CD8-positive, alpha-beta memory T cell (primary cell): ENCODE measurements at regions not wholly inside any gene's neighbourhood (a gene's known extent, or its start where the extent isn't known, plus 50 kb on each side); places are given as distances from the start of the nearest gene placed in this dataset.

Experiments used
- CTCF ChIA-PET: fragments of 350-600 bp; sonication (Branson Sonifier 250); formaldehyde crosslinking; loops from one replicate; lab custom pipeline; 2021; ENCODE audit warnings: antibody characterized with exemption; lab: Charles Lee
- POLR2A ChIA-PET: fragments of 350-600 bp; sonication (Branson Sonifier 250); formaldehyde crosslinking; loops from one replicate; lab custom pipeline; 2021; ENCODE audit warnings: antibody characterized with exemption; lab: Charles Lee
- DNase-seq, 5 donors: peaks; one replicate each; pipeline versions ENCODE4 v3.0.0 to v3.0.0-alpha.2; 2020 to 2022; ENCODE audit warnings: mixed read lengths in 1 of 5
- H3K27ac ChIP-seq: one replicate; pipeline ENCODE4 v1.7.0; 2013; ENCODE audit warnings: low read depth, mild to moderate bottlenecking, low read length, moderate library complexity
- H3K27me3 ChIP-seq: 2 replicates; pipeline ENCODE4 v1.7.0; 2013; ENCODE audit warnings: low read length, mild to moderate bottlenecking; ENCODE audit not compliant: insufficient read depth, poor library complexity, severe bottlenecking
- H3K36me3 ChIP-seq: 2 replicates; pipeline ENCODE4 v1.7.0; 2013; ENCODE audit warnings: mild to moderate bottlenecking, low read length, moderate library complexity; ENCODE audit not compliant: insufficient read depth
- H3K4me1 ChIP-seq: 2 replicates; pipeline ENCODE4 v1.7.0; 2013; ENCODE audit warnings: mild to moderate bottlenecking, low read length, moderate library complexity; ENCODE audit not compliant: insufficient read depth
- H3K4me3 ChIP-seq: 2 replicates; pipeline ENCODE4 v1.7.0; 2013; ENCODE audit warnings: mild to moderate bottlenecking, low read length
- H3K9me3 ChIP-seq: 2 replicates; pipeline ENCODE4 v1.7.0; 2013; ENCODE audit warnings: mild to moderate bottlenecking, low read length
- H3K27ac Mint-ChIP-seq, 8 donors: one replicate each; pipeline ENCODE4 v1.8.0; 2020 to 2021; ENCODE audit warnings: mixed read lengths in 8 of 8, mild to moderate bottlenecking in 6 of 8, inconsistent platforms in 3 of 8, moderate library complexity in 3 of 8
- H3K27me3 Mint-ChIP-seq, 2 donors: one replicate each; pipeline ENCODE4 v1.8.0; 2020 to 2021; ENCODE audit warnings: mixed read lengths in 2 of 2, mild to moderate bottlenecking in 1 of 2, moderate library complexity in 1 of 2
- H3K36me3 Mint-ChIP-seq, 3 donors: one replicate each; pipeline ENCODE4 v1.8.0; 2020 to 2021; ENCODE audit warnings: mixed read lengths in 3 of 3, inconsistent platforms in 1 of 3, mild to moderate bottlenecking in 1 of 3
- H3K4me1 Mint-ChIP-seq, 3 donors: one replicate each; pipeline ENCODE4 v1.8.0; 2020 to 2021; ENCODE audit warnings: mixed read lengths in 3 of 3, inconsistent platforms in 1 of 3, mild to moderate bottlenecking in 1 of 3
- H3K4me3 Mint-ChIP-seq, 7 donors: one replicate each; pipeline ENCODE4 v1.8.0; 2020 to 2021; ENCODE audit warnings: mixed read lengths in 7 of 7, mild to moderate bottlenecking in 6 of 7, moderate library complexity in 4 of 7, inconsistent platforms in 2 of 7
- H3K9me3 Mint-ChIP-seq, 5 donors: one replicate each; pipeline ENCODE4 v1.8.0; 2020 to 2022; ENCODE audit warnings: mixed read lengths in 5 of 5, mild to moderate bottlenecking in 3 of 5, moderate library complexity in 2 of 5, inconsistent platforms in 1 of 5

GRCh38 chr9:86659413-86660046 is 287.8 kb downstream of the GAS1 start:
- Histone ChIP-seq H3K27ac (no peak overlapping the region), H3K9me3 (no peaks in the 10 kb centered on the region), H3K36me3 (no peaks in the 10 kb centered on the region), H3K27me3 (no peaks in the 10 kb centered on the region), H3K4me1 (no peaks in the 10 kb centered on the region), H3K4me3 (no peak overlapping the region)
- CTCF ChIA-PET = interaction anchor here (0.6 kb wide), 1 partner anchor 681 kb away, joined by 3 read pairs; no protein-coding TSS in a partner anchor
- Mint-ChIP-seq H3K4me1 (peaks cover 10 to 15% (median 14%) of the 10 kb centered on the region in 3 donors), H3K27ac (no peak overlapping the region), H3K27me3 (peaks cover 18 to 32% of the 10 kb centered on the region in 2 donors), H3K36me3 (no peaks in the 10 kb centered on the region), H3K9me3 (peaks cover 0 to 6% (median 0%) of the 10 kb centered on the region in 5 donors), H3K4me3 (peak overlapping the region in 2 of 7 donors; percentile 4 to 23)
- POLR2A ChIA-PET = no interaction called here
- no peak for DNase-seq

- peaks cover 0 to 6% (median 0%) of the 10 kb centered on the region in 5 donors for H3K9me3 Mint-ChIP-seq
- no peaks in the 10 kb centered on the region for H3K36me3 ChIP-seq
- no peaks in the 10 kb centered on the region for H3K36me3 Mint-ChIP-seq
- H3K4me1 ChIP-seq = no peaks in the 10 kb centered on the region
- POLR2A ChIA-PET = no interaction called here
- no peak for DNase-seq
- no peak overlapping the region for H3K4me3 ChIP-seq
- peaks cover 13 to 23% of the 10 kb centered on the region in 2 donors for H3K27me3 Mint-ChIP-seq
- H3K27me3 ChIP-seq = no peaks in the 10 kb centered on the region
- H3K9me3 ChIP-seq = no peaks in the 10 kb centered on the region
- no peak overlapping the region for H3K27ac ChIP-seq
- H3K4me1 Mint-ChIP-seq = peaks cover 7 to 9% (median 8%) of the 10 kb centered on the region in 3 donors
- H3K4me3 Mint-ChIP-seq = no peak overlapping the region
- no peak overlapping the region for H3K27ac Mint-ChIP-seq
- CTCF ChIA-PET = no interaction called here
These were observed 292.2 kb downstream of the GAS1 start for GRCh38 chr9:86655147-86655546.

- Mint-ChIP-seq H3K9me3 (peaks cover 0 to 6% (median 0%) of the 10 kb centered on the region in 5 donors), H3K4me3 (no peak overlapping the region), H3K36me3 (no peaks in the 10 kb centered on the region), H3K27ac (no peak overlapping the region), H3K27me3 (peaks cover 11 to 21% of the 10 kb centered on the region in 2 donors), H3K4me1 (no peaks in the 10 kb centered on the region)
- ChIA-PET CTCF (no interaction called here), POLR2A (no interaction called here)
- no peaks in the 10 kb centered on the region for H3K36me3 ChIP-seq
- no peak overlapping the region for H3K4me3 ChIP-seq
- H3K27me3 ChIP-seq = no peaks in the 10 kb centered on the region
- H3K4me1 ChIP-seq = no peaks in the 10 kb centered on the region
- no peak for DNase-seq
- no peak overlapping the region for H3K27ac ChIP-seq
- H3K9me3 ChIP-seq = no peaks in the 10 kb centered on the region
These were observed 293.8 kb downstream of the GAS1 start for GRCh38 chr9:86653466-86653865.

- Histone ChIP-seq H3K9me3 (no peaks in the 10 kb centered on the region), H3K4me1 (no peaks in the 10 kb centered on the region), H3K4me3 (no peak overlapping the region), H3K36me3 (no peaks in the 10 kb centered on the region), H3K27ac (no peak overlapping the region), H3K27me3 (no peaks in the 10 kb centered on the region)
- Mint-ChIP-seq H3K9me3 (peaks cover 0 to 6% (median 0%) of the 10 kb centered on the region in 5 donors), H3K4me1 (no peaks in the 10 kb centered on the region), H3K27me3 (peaks cover 10 to 19% of the 10 kb centered on the region in 2 donors), H3K36me3 (no peaks in the 10 kb centered on the region), H3K27ac (no peak overlapping the region), H3K4me3 (no peak overlapping the region)
- DNase-seq = no peak
- ChIA-PET CTCF (no interaction called here), POLR2A (no interaction called here)
These were observed 294.6 kb downstream of the GAS1 start for GRCh38 chr9:86652736-86653135.

- Histone ChIP-seq H3K27me3 (no peaks in the 10 kb centered on the region), H3K36me3 (no peaks in the 10 kb centered on the region), H3K4me1 (no peaks in the 10 kb centered on the region), H3K27ac (no peak overlapping the region), H3K9me3 (no peaks in the 10 kb centered on the region), H3K4me3 (no peak overlapping the region)
- Mint-ChIP-seq H3K9me3 (no peaks in the 10 kb centered on the region), H3K27ac (no peak overlapping the region), H3K36me3 (no peaks in the 10 kb centered on the region), H3K4me3 (no peak overlapping the region), H3K27me3 (peaks cover 2 to 5% of the 10 kb centered on the region in 2 donors), H3K4me1 (no peaks in the 10 kb centered on the region)
- ChIA-PET CTCF (no interaction called here), POLR2A (no interaction called here)
- no peak for DNase-seq
These were observed 295.7 kb upstream of the TUT7 start for GRCh38 chr9:86649913-86650312.

- no peak overlapping the region for H3K27ac ChIP-seq
- ChIA-PET POLR2A (no interaction called here), CTCF (no interaction called here)
- Mint-ChIP-seq H3K9me3 (no peaks in the 10 kb centered on the region), H3K36me3 (no peaks in the 10 kb centered on the region), H3K4me1 (no peaks in the 10 kb centered on the region), H3K4me3 (no peak overlapping the region), H3K27ac (no peak overlapping the region), H3K27me3 (peaks cover 0 to 5% of the 10 kb centered on the region in 2 donors)
- H3K4me3 ChIP-seq = no peak overlapping the region
- H3K4me1 ChIP-seq = no peaks in the 10 kb centered on the region
- no peak for DNase-seq
- no peaks in the 10 kb centered on the region for H3K27me3 ChIP-seq
- no peaks in the 10 kb centered on the region for H3K9me3 ChIP-seq
- H3K36me3 ChIP-seq = no peaks in the 10 kb centered on the region
These were observed 294.6 kb upstream of the TUT7 start for GRCh38 chr9:86648828-86649170.

GRCh38 chr9:86648156-86648827 is 294.1 kb upstream of the TUT7 start:
- H3K9me3 ChIP-seq = no peaks in the 10 kb centered on the region
- peak overlapping the region in 1 of 8 donors; percentile 16 for H3K27ac Mint-ChIP-seq
- DNase-seq = no peak
- no peak overlapping the region for H3K4me3 Mint-ChIP-seq
- no peak overlapping the region for H3K27ac ChIP-seq
- H3K36me3 Mint-ChIP-seq = no peaks in the 10 kb centered on the region
- H3K4me1 ChIP-seq = no peaks in the 10 kb centered on the region
- no peaks in the 10 kb centered on the region for H3K9me3 Mint-ChIP-seq
- ChIA-PET POLR2A (no interaction called here), CTCF (no interaction called here)
- H3K4me1 Mint-ChIP-seq = no peaks in the 10 kb centered on the region
- H3K36me3 ChIP-seq = no peaks in the 10 kb centered on the region
- peaks cover 0 to 5% of the 10 kb centered on the region in 2 donors for H3K27me3 Mint-ChIP-seq
- H3K4me3 ChIP-seq = no peak overlapping the region
- no peaks in the 10 kb centered on the region for H3K27me3 ChIP-seq

- no peak overlapping the region for H3K4me3 ChIP-seq
- no peak overlapping the region for H3K27ac Mint-ChIP-seq
- H3K4me1 ChIP-seq = no peaks in the 10 kb centered on the region
- ChIA-PET CTCF (no interaction called here), POLR2A (no interaction called here)
- no peaks in the 10 kb centered on the region for H3K36me3 Mint-ChIP-seq
- H3K36me3 ChIP-seq = no peaks in the 10 kb centered on the region
- no peaks in the 10 kb centered on the region for H3K4me1 Mint-ChIP-seq
- H3K27ac ChIP-seq = no peak overlapping the region
- no peak for DNase-seq
- no peaks in the 10 kb centered on the region for H3K27me3 Mint-ChIP-seq
- no peaks in the 10 kb centered on the region for H3K27me3 ChIP-seq
- no peaks in the 10 kb centered on the region for H3K9me3 Mint-ChIP-seq
- H3K4me3 Mint-ChIP-seq = no peak overlapping the region
- no peaks in the 10 kb centered on the region for H3K9me3 ChIP-seq
These were observed 291.1 kb upstream of the TUT7 start for GRCh38 chr9:86645303-86645702.
